Effector memory CD8-positive, alpha-beta T cell (primary cell): ENCODE measurements at regions not wholly inside any gene's neighbourhood (a gene's known extent, or its start where the extent isn't known, plus 50 kb on each side); places are given as distances from the start of the nearest gene placed in this dataset.

Source experiments
- ATAC-seq: fragments of 150-1000 bp; cut with Tn5 transposase; replicated peaks from 2 replicates; pipeline ENCODE4 v1.10.0; 2021; ENCODE audit warnings: mild to moderate bottlenecking, moderate library complexity
- DNase-seq, 3 experiments: peaks; one replicate each; pipeline ENCODE4 v3.0.0; 2021
- H3K27ac Mint-ChIP-seq, 2 donors: one replicate each; pipeline ENCODE4 v1.8.0; 2022; ENCODE audit warnings: mild to moderate bottlenecking in 2 of 2, mixed read lengths in 2 of 2, moderate library complexity in 2 of 2
- H3K27me3 Mint-ChIP-seq, 2 donors: one replicate each; pipeline ENCODE4 v1.8.0; 2022; ENCODE audit warnings: mixed read lengths in 2 of 2
- H3K36me3 Mint-ChIP-seq: one replicate; pipeline ENCODE4 v1.8.0; 2022; ENCODE audit warnings: mild to moderate bottlenecking, moderate library complexity, mixed read lengths; ENCODE audit not compliant: insufficient read depth
- H3K4me1 Mint-ChIP-seq, 2 donors: one replicate each; pipeline ENCODE4 v1.8.0; 2022; ENCODE audit warnings: low read depth in 2 of 2, mixed read lengths in 2 of 2
- H3K4me3 Mint-ChIP-seq, 2 donors: one replicate each; pipeline ENCODE4 v1.8.0; 2022; ENCODE audit warnings: mild to moderate bottlenecking in 2 of 2, mixed read lengths in 2 of 2, moderate library complexity in 2 of 2
- H3K9me3 Mint-ChIP-seq, 2 donors: one replicate each; pipeline ENCODE4 v1.8.0; 2022; ENCODE audit warnings: mixed read lengths in 2 of 2

- no peak for ATAC-seq
- H3K27ac Mint-ChIP-seq = no peak overlapping the region
Observed at GRCh38 chr6:22682979-22683378, 113.6 kb downstream of the HDGFL1 start.

GRCh38 chr6:22690446-22690845 is 121.1 kb downstream of the HDGFL1 start:
- H3K36me3 Mint-ChIP-seq = no peaks in the 10 kb centered on the region
- no peak overlapping the region for H3K4me3 Mint-ChIP-seq
- peaks cover 0 to 21% of the 10 kb centered on the region in 2 donors for H3K9me3 Mint-ChIP-seq
- no peaks in the 10 kb centered on the region for H3K27me3 Mint-ChIP-seq
- H3K4me1 Mint-ChIP-seq = no peaks in the 10 kb centered on the region
- no peak for DNase-seq
- H3K27ac Mint-ChIP-seq = no peak overlapping the region
- no peak for ATAC-seq

More at GRCh38 chr6:22682979-22683378, 113.6 kb downstream of the HDGFL1 start:
- H3K27me3 Mint-ChIP-seq = no peaks in the 10 kb centered on the region
- peaks cover 3% of the 10 kb centered on the region for H3K36me3 Mint-ChIP-seq
- H3K4me3 Mint-ChIP-seq = no peak overlapping the region
- H3K9me3 Mint-ChIP-seq = peaks cover 9 to 13% of the 10 kb centered on the region in 2 donors
- no peak for DNase-seq
- no peaks in the 10 kb centered on the region for H3K4me1 Mint-ChIP-seq

DNA sequence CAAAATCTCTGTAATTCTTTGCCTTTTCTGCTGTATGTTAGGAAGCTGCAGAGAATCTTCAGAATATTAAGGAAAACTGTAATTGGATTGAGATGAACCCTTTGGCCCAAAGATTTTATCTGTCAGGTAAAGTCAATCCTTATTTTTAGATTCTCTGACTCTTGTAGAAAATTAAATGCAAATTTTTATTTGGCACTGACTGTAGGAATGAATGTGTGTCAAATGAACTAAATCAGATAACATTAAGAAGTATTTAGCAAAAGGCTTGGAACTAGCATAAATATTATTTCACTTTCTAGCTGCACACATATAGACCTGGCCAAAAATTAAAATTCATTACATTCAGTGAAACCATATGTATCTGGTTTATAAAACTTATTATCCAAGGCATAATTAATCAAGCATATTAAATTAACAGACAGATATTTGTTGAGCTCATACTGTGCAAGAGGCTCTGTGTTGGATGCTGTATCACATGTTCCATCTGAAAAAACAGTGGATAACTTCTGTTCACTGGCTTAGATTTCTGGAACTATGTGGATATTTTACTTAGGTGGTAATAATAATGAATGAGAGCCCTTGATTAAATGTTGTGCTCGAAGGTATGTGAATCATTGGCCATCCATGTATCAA is 124.8 kb downstream of the HDGFL1 start:
- ATAC-seq (no peak), DNase-seq (no peak)
- Mint-ChIP-seq H3K27me3 (no peaks in the 10 kb centered on the region), H3K36me3 (no peaks in the 10 kb centered on the region), H3K9me3 (peaks cover 0 to 13% of the 10 kb centered on the region in 2 donors), H3K27ac (no peak overlapping the region), H3K4me1 (no peaks in the 10 kb centered on the region), H3K4me3 (no peak overlapping the region)

- H3K27me3 Mint-ChIP-seq = no peaks in the 10 kb centered on the region
- ATAC-seq = no peak
- H3K4me1 Mint-ChIP-seq = no peaks in the 10 kb centered on the region
- no peak for DNase-seq
- H3K4me3 Mint-ChIP-seq = no peak overlapping the region
- no peaks in the 10 kb centered on the region for H3K36me3 Mint-ChIP-seq
- no peak overlapping the region for H3K27ac Mint-ChIP-seq
- peaks cover 2 to 8% of the 10 kb centered on the region in 2 donors for H3K9me3 Mint-ChIP-seq
Observed at GRCh38 chr6:22696481-22696880, 127.1 kb downstream of the HDGFL1 start.

DNA sequence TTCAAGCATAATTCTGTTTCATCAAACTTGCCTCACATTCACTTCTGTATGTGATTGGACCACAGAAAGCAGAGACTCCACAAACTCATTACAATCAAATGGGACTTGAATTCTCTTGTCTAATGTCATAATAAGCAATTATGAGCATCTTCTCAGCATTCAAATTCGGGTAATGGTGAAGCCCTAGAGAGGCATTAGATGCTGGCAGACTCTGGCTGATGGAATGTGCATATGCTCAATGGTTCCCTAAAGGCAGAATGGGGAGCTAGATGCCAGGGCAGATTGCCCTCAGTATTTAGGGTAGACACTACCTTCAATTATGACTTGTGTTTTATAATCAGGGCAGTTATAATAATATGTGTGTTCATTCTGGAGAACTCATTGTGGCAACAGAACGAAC is 127.9 kb downstream of the HDGFL1 start:
- Mint-ChIP-seq H3K27me3 (no peaks in the 10 kb centered on the region), H3K36me3 (no peaks in the 10 kb centered on the region), H3K4me1 (no peaks in the 10 kb centered on the region), H3K9me3 (peaks cover 3 to 17% of the 10 kb centered on the region in 2 donors), H3K27ac (no peak overlapping the region), H3K4me3 (no peak overlapping the region)
- ATAC-seq = no peak
- no peak for DNase-seq

GRCh38 chr6:22699151-22699550 is 129.8 kb downstream of the HDGFL1 start:
- H3K27ac Mint-ChIP-seq = no peak overlapping the region
- peaks cover 3 to 23% of the 10 kb centered on the region in 2 donors for H3K9me3 Mint-ChIP-seq
- no peak overlapping the region for H3K4me3 Mint-ChIP-seq
- H3K27me3 Mint-ChIP-seq = no peaks in the 10 kb centered on the region
- no peak for DNase-seq
- no peaks in the 10 kb centered on the region for H3K4me1 Mint-ChIP-seq
- no peak for ATAC-seq
- H3K36me3 Mint-ChIP-seq = no peaks in the 10 kb centered on the region

- Mint-ChIP-seq H3K4me1 (no peaks in the 10 kb centered on the region), H3K27me3 (no peaks in the 10 kb centered on the region), H3K4me3 (no peak overlapping the region), H3K27ac (no peak overlapping the region), H3K9me3 (peaks cover 8 to 17% of the 10 kb centered on the region in 2 donors), H3K36me3 (no peaks in the 10 kb centered on the region)
- DNase-seq (no peak), ATAC-seq (no peak)
Observed at GRCh38 chr6:22706651-22707050, 137.3 kb downstream of the HDGFL1 start.

- no peaks in the 10 kb centered on the region for H3K27me3 Mint-ChIP-seq
- no peaks in the 10 kb centered on the region for H3K36me3 Mint-ChIP-seq
- DNase-seq (no peak), ATAC-seq (no peak)
- H3K4me1 Mint-ChIP-seq = no peaks in the 10 kb centered on the region
- no peak overlapping the region for H3K4me3 Mint-ChIP-seq
- H3K9me3 Mint-ChIP-seq = peaks cover 5 to 6% of the 10 kb centered on the region in 2 donors
- H3K27ac Mint-ChIP-seq = no peak overlapping the region
Observed at GRCh38 chr6:22708469-22708868, 139.1 kb downstream of the HDGFL1 start.

DNA sequence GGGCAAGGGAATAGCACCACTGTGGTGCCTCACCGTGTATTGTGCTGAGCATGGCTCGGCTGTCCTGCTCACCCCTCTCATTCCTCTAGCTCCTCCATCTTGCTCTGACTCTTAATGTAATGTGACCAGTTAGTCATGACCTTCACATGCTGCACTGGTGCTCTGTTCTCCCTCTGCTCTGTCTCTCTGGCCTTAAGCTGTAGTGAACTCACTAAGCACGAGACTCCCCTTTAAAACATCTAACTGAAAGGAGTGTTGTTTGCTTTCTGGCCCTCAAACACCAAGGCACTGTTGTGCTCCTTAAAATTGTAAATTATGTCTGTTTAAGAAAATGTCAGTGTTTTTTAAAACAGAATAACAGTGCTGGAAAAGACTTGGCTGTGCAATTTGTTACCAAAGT is 140.4 kb downstream of the HDGFL1 start:
- DNase-seq (no peak), ATAC-seq (no peak)
- no peaks in the 10 kb centered on the region for H3K36me3 Mint-ChIP-seq
- no peak overlapping the region for H3K27ac Mint-ChIP-seq
- H3K27me3 Mint-ChIP-seq = no peaks in the 10 kb centered on the region
- peaks cover 5 to 6% of the 10 kb centered on the region in 2 donors for H3K9me3 Mint-ChIP-seq
- no peaks in the 10 kb centered on the region for H3K4me1 Mint-ChIP-seq
- H3K4me3 Mint-ChIP-seq = no peak overlapping the region

DNA sequence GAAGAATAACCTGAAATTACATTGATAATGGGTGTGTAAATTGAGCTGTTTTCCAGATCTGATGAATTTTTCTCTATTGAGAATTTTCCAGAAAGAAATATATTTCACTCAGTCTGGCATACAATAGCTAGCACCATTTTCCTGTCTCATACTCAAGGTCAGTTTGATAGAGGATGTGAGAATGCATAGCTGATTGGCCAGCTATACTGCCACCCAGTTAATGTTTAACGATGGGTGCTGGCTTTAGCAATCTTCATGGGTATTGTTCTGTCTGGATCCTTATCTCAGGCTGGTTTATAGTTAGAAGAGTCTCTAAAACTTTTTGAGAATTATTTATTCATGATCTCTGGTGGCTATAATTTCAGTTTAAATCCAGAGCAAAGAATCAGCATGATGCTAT is 147.4 kb downstream of the HDGFL1 start:
- DNase-seq = no peak
- H3K36me3 Mint-ChIP-seq = no peaks in the 10 kb centered on the region
- no peaks in the 10 kb centered on the region for H3K27me3 Mint-ChIP-seq
- H3K27ac Mint-ChIP-seq = no peak overlapping the region
- H3K4me3 Mint-ChIP-seq = no peak overlapping the region
- no peak for ATAC-seq
- H3K4me1 Mint-ChIP-seq = no peaks in the 10 kb centered on the region
- no peaks in the 10 kb centered on the region for H3K9me3 Mint-ChIP-seq

GRCh38 chr6:22717915-22718314 is 148.5 kb downstream of the HDGFL1 start:
- Mint-ChIP-seq H3K27me3 (no peaks in the 10 kb centered on the region), H3K27ac (no peak overlapping the region), H3K36me3 (no peaks in the 10 kb centered on the region), H3K4me1 (no peaks in the 10 kb centered on the region), H3K4me3 (no peak overlapping the region), H3K9me3 (peaks cover 0 to 3% of the 10 kb centered on the region in 2 donors)
- DNase-seq (no peak), ATAC-seq (no peak)

DNA sequence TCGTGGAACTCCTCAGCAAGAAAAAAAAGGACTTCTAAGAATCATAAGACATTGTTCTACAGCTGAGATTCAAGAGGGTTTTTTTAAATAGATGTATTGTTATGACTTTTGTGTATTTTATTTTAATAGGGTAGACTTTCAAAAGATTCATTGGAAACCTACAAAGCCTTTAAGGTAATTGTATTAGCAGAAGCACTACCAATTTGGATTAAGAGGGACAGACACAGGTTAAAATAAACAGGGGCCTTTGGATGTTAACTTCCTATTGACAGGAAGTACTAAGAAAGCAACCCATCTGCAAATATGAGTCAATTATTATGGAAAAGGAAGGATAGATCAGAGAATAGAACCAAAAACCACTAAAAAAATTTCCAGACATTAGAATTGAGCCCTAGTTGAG is 153.5 kb downstream of the HDGFL1 start:
- no peak for DNase-seq
- Mint-ChIP-seq H3K9me3 (peaks cover 0 to 3% of the 10 kb centered on the region in 2 donors), H3K27ac (no peak overlapping the region), H3K4me3 (no peak overlapping the region), H3K36me3 (no peaks in the 10 kb centered on the region), H3K4me1 (no peaks in the 10 kb centered on the region), H3K27me3 (no peaks in the 10 kb centered on the region)
- ATAC-seq = no peak

GRCh38 chr6:22726966-22727365 is 157.6 kb downstream of the HDGFL1 start:
- ATAC-seq = no peak
- DNase-seq = no peak
- peaks cover 0 to 1% of the 10 kb centered on the region in 2 donors for H3K9me3 Mint-ChIP-seq
- H3K4me3 Mint-ChIP-seq = no peak overlapping the region
- no peaks in the 10 kb centered on the region for H3K4me1 Mint-ChIP-seq
- H3K36me3 Mint-ChIP-seq = no peaks in the 10 kb centered on the region
- H3K27ac Mint-ChIP-seq = no peak overlapping the region
- no peaks in the 10 kb centered on the region for H3K27me3 Mint-ChIP-seq

GRCh38 chr6:22727710-22728109 is 158.3 kb downstream of the HDGFL1 start:
- H3K27ac Mint-ChIP-seq = no peak overlapping the region
- no peaks in the 10 kb centered on the region for H3K36me3 Mint-ChIP-seq
- no peak overlapping the region for H3K4me3 Mint-ChIP-seq
- ATAC-seq (no peak), DNase-seq (no peak)
- H3K4me1 Mint-ChIP-seq = no peaks in the 10 kb centered on the region
- H3K9me3 Mint-ChIP-seq = peaks cover 0 to 7% of the 10 kb centered on the region in 2 donors
- H3K27me3 Mint-ChIP-seq = no peaks in the 10 kb centered on the region
